GM19238 (cell line): ENCODE measurements at regions not wholly inside any gene's neighbourhood (a gene's known extent, or its start where the extent isn't known, plus 50 kb on each side); places are given as distances from the start of the nearest gene placed in this dataset.

Experiments used
- DNase-seq: peaks from one replicate; pipeline ENCODE4 v3.0.0; 2011; ENCODE audit warnings: low spot score; ENCODE audit not compliant: insufficient read length

- no peak for DNase-seq
These were observed 102.8 kb upstream of the PCDH18 start for GRCh38 chr4:137635108-137635507.

GRCh38 chr4:137632842-137633241, 100.5 kb upstream of the PCDH18 start:
- no peak for DNase-seq

GRCh38 chr4:137631605-137632004, 99.3 kb upstream of the PCDH18 start:
- DNase-seq, result no peak

GRCh38 chr4:137630252-137630651, 98.0 kb upstream of the PCDH18 start:
- no peak for DNase-seq

- DNase-seq, result no peak
These were observed 95.6 kb upstream of the PCDH18 start for GRCh38 chr4:137627739-137628460.

GRCh38 chr4:137626942-137627738, 94.8 kb upstream of the PCDH18 start:
- DNase-seq, result no peak

- no peak for DNase-seq
These were observed 90.7 kb upstream of the PCDH18 start for GRCh38 chr4:137623013-137623412.

- no peak for DNase-seq
These were observed 88.8 kb upstream of the PCDH18 start for GRCh38 chr4:137621056-137621455.

- DNase-seq, result no peak
These were observed 82.2 kb upstream of the PCDH18 start for GRCh38 chr4:137614491-137614890.

GRCh38 chr4:137611998-137612700, 79.9 kb upstream of the PCDH18 start:
- DNase-seq, result no peak

- DNase-seq, result no peak
These were observed 78.7 kb upstream of the PCDH18 start for GRCh38 chr4:137610960-137611359.

GRCh38 chr4:137609718-137610430, 77.6 kb upstream of the PCDH18 start:
- DNase-seq, result no peak

GRCh38 chr4:137608085-137608484, 75.8 kb upstream of the PCDH18 start:
- no peak for DNase-seq

GRCh38 chr4:137602436-137602835, 70.1 kb upstream of the PCDH18 start:
- DNase-seq, result no peak

GRCh38 chr4:137601934-137602333, 69.6 kb upstream of the PCDH18 start:
- DNase-seq, result no peak

GRCh38 chr4:137599734-137600133, 67.4 kb upstream of the PCDH18 start:
- no peak for DNase-seq

GRCh38 chr4:137597752-137598430, 65.6 kb upstream of the PCDH18 start:
- no peak for DNase-seq

- DNase-seq, result no peak
These were observed 55.5 kb upstream of the PCDH18 start for GRCh38 chr4:137587796-137588195.

GRCh38 chr4:137583671-137584070, 51.4 kb upstream of the PCDH18 start:
- no peak for DNase-seq
